NCI-H345 treated with DMSO at 0.1 percent for 48 hours (cell line): ENCODE measurements at regions not wholly inside any gene's neighbourhood (a gene's known extent, or its start where the extent isn't known, plus 50 kb on each side); places are given as distances from the start of the nearest gene placed in this dataset.
A peak's percentile ranks its signal among the peaks of the same experiment; 100 is the strongest.
"Not testable (repeated sequence)": the region's sequence is repeated elsewhere in the genome, so short reads cannot be mapped to it uniquely, and the experiment has no call there.

ENCODE experiments used
- DNase-seq: peaks from one replicate; lab custom pipeline; 2025; ENCODE audit not compliant: unreplicated experiment; lab: John Stamatoyannopoulos, UW

DNA sequence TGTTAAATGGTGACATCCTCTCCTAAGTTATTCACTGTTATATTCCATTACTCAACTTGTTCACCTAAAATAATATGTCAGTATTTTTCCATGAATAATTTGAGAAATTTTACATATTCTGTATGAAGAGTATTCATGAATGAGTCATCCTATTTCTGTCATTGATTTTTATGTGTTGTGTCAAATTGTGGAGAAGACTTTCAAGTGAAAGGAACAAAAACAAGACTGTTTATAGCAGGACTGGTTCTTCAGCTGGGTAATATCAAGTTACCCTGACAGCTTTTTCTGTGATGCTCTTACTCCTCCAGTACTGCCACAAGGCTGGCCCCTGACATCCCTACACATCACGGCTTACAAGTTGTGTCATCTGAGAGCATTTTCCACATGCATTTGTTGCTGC, 847.7 kb downstream of the NCAM2 start:
- DNase-seq: no peak

DNA sequence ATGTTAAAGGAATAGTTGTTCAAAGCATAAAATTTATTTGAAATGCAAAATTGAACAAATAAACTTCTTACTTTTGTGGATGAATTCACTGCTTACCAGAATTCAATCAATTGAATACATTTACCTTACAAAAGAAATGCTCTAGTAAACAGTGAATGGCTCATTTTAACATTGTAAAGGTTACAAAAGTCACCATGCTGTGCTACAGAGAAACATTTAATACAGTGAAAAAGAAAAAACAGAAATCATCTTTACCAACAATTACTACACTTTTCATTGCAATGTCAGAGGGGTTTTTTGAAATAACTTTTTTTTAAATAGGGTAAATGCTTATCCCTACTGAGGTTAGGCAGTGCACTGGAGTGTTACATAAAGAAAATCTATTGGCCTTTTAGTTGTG, 853.0 kb downstream of the NCAM2 start:
- DNase-seq: no peak

DNA sequence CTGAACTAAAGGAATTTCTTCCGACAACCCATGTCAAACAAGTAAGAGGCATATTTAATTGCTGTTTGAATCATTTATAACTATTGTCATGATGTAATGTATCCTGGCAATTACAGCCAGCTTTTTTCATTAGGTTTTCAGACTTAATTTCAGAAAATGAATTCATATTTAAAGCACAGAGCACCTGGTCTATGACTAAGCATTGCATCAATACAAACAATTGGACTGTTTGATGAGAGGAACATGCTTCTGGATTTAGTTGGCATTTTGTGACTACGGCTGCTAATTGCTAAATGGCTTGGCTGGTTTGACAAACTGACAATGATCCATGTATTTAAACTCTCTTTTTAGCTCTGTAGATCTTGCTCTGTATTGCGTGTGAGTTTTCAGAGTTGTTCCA, 853.4 kb downstream of the NCAM2 start:
- no peak for DNase-seq

DNA sequence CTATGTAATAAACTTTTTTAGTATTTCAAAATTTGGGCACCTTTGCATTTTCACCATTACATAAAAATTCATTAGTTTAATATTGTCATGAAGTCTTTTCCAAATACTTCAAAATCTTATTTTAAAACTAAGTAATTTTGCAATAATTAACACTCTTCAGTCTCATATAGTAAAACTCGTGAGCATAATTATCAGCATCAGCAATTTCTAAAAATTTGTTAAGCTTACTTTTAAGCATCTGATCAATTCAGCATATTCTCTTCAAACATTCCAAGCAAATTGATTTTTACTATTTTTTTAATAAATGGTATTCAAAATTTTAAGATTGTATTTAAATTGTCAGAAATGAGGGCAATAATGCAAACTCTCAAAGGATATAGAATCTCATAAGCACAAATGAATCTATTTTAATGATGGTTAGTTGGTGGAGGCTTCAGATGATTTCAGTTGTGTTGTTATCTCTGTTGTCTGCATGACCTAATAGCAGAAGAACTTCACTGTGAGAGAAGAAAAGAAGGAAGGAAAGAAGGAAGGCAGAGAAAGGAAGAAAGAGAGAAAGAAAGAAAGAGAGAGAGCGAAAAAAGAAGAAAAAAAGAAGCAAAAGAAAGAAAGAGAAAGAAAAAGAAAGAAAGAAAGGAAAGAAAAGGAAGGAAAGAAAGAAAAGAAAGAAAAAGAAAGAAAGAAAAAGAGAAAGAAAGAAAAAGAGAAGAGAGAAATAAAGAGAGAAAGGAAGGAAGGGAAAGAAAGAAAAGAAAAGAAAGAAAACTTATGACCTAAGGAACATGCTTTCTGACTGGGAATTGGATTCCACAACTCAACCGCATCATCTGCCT, 860.5 kb downstream of the NCAM2 start:
- DNase-seq: no peak

DNA sequence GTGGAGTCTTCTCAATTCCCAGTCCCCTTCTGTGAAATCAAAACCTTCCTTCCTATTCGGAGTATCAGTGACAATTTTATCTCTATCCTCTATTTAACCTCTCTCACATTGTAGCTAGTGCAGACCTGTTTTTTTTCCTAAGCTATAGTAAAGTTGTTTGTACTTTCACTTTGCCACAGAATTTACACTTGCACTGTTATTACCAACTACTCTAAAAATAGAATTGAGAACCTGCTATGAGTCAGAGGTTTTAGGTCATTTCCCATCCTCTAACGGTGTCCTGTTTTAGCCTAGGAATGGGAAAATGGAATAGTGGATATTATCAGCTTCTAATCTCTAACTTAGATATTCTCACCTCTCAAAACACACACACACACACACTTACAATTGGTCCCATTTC, 862.7 kb downstream of the NCAM2 start:
- DNase-seq: no peak

DNA sequence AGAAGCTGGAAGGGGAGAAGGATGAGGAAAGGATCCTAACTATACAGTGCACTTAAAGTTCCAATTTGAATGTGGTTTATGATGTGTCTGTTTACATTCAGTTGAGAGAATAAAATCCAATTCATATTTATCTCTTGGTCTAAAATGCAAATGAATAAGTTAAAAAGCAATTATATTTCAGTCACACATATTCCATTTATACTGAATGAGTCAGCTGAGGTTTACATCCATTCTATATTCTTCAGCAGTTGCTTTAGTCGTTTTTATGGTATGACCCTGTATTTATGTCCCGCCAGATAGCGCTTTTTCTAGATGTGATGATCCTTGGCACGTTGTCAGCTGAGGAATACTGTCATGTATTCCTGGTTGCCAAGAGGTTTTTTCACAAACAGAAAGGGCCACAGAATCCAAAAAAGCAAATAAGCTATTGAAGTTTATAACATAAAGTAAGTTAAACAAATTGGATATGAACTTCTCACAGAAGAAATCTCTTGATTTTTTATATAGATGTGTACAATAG, 866.2 kb downstream of the NCAM2 start:
- DNase-seq: no peak

DNA sequence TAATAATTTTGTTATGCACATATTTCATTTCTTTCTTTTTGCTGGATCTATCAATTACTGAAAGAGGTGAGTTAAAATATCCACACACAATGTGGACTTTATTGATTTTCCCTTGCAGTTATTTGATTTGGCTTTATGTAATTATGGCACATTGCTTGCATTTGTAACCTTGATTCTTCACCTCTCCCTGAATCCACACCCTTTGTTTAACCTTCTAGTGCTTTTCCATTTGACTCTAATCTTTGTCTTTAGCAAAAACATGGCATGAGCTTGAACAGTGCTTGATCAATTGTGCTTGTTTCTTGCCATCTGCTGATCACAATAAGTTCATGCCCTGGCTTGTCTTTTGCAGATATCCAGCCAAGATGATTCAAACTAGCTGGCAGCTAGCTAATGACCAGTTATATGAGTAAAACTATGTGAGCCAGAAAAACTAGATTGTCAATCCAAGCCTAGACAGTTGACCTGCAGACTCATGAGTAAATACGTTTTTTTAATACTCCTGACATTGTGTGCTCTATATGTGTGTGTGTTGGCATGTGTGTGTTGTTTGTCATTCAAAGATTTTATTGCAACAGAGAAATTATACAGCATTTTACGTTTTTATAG, 899.2 kb downstream of the NCAM2 start:
- no peak for DNase-seq

DNA sequence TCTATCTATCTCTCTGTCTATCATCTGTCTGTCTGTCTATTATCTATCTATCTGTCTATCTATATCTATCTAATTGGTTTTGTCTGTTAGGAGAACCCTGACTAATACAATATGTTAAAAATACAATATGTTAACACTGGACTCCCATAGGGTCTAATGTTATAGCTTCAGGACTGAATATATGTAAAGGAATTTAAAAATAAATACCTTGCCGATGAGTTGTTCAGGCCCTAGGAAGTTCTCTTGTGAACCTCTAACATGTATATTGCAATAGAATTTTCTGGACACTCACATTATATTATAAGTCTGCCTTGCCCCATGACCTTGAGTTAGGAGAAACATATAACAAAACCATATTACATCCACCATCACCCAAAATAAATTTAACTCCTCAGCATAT, 900.6 kb downstream of the NCAM2 start:
- DNase-seq: no peak

DNA sequence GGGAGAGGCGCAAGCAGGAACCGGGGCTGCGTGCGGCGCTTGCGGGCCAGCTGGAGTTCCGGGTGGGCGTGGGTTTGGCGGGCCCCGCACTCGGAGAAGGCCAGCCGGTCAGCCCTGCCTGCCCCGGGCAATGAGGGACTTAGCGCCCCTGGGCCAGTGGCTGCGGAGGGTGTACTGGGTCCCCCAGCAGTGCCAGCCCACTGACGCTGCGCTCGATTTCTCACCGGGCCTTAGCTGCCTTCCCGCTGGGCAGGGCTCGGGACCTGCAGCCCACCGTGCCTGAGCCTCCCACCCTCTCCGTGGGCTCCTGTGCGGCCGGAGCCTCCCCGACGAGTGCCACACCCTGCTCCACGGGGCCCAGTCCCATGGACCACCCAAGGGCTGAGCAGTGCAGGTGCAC, 904.2 kb downstream of the NCAM2 start:
- not testable (repeated sequence) for DNase-seq

DNA sequence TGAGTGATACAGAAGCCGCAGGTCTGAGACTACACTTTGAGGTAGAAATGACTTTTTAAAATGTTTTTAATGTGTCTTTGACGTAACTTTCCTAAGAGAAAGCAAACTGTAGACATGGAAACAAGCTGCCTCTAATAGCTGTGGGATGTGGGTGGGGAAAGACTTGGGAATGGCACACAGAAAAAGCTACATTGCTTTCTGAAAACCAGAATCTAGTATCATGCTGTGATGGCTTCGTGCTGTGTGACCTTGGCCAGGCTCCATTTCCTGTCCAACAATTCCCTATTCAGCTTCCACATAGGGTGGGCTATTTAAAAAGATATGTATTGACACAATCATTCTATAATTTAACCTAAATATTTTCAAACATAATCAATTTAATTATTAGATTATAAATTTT, 909.1 kb downstream of the NCAM2 start:
- no peak for DNase-seq

DNA sequence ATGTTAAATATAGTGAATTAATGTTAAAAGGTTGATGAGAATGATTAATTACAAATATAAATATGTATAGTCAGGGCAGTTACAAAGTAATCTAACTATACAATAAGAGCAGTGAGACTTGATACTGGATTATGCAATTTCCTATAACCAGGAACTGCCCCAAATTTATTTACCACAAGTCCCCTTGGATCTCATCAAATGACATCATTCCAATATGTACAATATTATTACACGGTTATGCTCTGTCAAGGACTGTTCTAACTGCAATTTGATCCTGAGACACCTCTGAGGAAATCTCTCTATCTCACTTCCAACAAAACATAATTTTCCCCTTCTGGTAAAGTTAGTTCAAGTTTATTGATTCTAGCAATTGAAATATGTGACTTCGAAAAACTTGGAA, 917.6 kb downstream of the NCAM2 start:
- no peak for DNase-seq

DNA sequence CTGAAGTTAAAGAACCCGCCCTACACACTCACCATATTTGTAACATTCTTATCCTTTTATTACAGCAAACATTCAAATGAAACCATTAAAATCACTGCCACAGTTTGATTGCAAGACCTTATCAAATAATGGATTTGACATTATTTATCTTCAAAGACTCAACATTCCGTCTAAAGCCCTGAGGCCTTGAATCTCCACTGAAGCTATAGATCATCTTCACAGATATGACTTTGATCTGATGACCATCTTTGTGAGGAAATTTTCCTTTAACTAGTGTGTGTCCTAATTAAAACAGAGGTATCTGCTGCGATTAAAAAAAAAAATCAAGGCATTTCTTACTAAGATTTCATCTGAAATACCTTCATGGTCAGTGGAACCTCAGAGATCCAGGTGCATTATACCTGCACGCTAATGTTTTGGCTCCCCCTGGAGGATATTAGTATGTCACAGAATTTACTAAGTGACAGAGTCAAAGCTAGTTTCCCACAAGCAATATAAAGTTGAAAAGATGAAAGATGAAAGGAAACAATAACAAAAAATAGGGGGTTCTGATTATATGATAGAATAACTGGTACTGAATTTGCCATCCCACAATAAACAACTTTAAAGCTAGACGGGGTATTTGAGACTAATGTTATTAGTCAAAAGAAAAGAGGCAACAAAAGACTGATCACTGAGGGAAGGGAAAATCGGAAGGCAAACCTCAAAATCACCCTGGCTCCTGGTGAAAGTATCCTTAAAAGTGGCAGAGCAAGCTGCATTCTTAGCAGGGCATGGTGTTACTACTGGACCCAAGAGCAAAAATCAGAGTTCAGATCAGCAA, 923.4 kb downstream of the NCAM2 start:
- peak; percentile 12 for DNase-seq

DNA sequence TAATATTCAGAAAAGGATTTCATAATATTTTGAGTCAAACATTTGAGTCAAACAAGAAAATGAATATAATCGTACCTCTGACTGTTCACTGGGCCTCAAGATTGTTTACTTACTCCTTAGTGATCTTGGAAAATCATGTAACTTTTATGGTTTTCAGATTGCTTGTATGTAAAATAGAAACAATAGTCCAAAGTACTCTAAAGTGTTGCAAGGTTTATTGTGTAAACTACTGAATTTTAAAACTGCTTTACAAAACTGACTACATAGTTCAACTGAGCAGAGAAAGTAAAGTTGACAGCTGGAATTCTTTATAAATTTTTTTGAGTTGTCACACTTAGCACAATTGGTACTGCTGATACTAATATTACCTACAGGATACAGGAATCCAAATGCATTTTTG, 931.0 kb downstream of the NCAM2 start:
- DNase-seq: no peak

DNA sequence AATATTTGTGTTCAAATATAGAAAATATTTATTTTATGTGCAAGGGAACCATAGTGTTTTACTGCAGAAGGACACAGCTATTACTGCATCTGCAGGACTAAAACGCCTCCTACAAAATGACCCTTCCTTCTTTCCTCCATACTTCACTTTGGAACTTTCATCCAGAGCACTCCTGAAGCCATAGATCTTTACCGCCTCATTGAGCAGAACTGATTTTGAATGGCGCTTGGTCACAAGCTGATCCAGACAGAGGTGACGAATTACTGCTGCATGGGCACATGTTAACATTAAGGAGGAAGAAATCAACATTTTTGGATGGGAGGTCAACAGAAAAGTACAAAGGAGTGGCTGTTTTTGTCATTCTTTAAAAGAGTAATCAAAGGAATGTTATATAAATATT, 931.6 kb downstream of the NCAM2 start:
- DNase-seq: no peak

DNA sequence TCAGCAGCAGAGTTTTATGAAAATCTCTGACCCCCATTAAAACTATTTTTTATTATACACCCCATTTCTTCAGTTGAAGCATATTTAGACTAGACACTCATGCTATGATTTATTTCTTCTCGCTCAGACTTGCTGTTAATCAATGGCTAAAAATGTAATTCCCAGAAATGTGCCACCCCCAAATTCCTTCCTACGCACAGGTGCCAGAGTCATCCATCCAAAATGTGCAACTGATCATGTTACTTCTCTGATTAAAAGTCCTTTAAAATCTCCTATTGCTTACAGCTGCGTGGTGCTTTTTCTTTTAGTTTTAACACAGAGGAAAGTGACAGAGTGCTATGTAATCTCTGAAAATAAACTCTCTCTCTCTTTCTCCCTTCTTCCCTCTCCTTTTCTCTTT, 954.4 kb downstream of the NCAM2 start:
- no peak for DNase-seq

DNA sequence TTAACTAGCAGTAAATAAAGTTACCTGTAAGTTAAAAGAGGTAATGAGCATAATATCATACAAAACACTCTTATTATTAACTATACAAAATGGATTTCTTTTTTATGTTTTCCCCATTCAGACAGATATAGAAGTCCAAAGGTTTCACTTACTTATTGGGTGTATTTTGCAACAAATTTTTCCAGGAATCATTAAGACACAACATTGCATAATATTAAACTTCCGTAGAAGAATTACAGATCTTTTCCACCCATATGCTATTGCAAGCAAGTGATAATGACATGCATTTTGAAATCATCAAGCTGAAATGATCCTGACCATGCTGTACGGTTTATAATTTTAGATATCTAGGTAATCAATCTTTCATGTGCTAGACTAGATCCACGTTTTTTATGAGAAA, 957.0 kb downstream of the NCAM2 start:
- DNase-seq: no peak

DNA sequence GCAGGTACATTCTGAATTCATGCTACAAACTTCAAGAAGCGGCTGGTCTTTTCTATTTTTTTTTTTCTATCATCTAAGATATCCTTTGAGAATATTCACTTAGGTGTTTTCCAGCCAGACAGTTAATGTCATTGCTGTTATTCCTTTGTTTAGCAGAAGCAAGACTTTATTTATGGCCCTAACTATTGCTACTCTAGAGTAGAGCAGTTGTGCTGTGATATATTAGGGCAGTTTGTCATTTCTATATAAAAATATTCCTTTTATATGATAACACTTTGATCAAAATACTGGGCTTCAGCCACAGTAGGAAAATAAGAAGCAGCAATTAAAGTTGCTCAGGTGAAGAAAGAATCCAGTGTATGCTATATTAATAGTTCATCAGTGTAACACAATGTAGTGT, 959.3 kb downstream of the NCAM2 start:
- no peak for DNase-seq

DNA sequence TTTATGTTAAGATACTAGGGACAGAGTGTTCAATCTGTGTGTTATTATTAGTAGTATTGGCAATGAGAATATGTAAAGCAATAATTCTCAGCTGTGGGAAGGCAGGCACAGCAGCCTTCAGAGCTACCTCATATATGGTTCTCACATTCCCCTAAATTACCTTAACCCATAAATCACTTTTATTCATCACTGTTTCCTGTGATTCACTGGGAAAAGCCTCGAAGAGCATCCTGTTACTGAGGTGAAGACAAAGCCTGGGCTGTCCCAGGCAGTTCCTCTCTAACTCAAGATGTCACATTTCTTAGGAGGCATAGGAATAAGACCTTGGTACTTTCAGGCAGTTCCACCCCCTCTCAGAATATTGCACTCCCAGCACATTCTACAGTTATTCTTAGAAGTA, 965.7 kb downstream of the NCAM2 start:
- no peak for DNase-seq

DNA sequence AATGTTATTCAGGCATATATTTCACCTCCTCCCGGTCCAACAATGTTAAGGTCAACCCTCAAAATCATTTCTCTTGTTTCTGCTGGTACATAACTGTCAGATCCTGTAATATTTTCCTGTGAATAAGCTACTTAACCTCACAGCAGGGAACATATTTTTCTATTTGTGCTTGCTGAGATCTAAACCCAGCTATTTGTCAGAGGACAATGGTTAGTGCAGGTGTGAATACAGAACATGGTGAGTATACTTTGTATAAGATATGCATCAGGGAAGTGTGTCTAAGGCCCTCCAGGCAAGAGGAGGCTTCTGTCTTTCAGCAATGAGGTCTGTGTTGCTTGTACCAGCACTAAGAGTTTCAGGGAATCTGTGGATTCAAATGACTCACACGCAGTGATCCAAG, 970.6 kb downstream of the NCAM2 start:
- peak; percentile 10 for DNase-seq

DNA sequence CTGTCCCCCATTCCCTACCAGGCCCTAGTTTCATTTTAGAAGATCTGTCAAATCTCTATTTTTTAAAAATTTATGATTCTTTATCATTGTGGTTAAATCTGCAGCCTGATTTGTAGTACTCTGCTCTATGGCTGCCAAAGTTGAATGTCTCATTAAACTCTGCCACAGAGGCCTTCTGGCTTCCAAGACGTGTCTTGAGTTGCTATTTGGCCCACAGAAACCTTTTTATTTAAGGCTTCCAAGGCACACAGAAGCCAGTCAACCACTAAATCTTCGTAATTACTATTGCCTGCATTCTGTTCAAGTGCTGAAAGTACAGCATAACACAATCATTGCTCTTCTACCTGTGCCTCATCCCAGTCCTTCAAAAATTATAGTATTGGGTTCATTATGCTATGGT, 971.0 kb downstream of the NCAM2 start:
- DNase-seq: no peak

DNA sequence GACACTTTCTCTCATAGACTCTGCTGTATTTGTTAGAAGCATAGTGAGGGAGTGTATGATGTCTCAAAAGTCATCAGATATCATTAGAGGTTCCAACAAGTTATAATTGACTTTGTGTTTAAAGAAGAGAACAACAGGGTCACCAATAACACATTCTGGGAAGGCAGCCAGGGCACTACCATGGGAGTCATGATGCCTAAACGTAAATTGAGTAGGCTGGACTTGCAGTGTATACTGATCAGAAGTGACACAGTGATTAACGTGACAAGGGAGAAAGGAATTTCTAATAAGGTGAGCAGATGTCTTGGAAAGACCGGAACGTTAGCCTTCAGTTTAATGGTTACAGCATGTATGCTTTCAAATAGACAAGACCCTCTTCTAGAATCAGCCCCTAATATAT, 973.2 kb downstream of the NCAM2 start:
- DNase-seq: no peak

DNA sequence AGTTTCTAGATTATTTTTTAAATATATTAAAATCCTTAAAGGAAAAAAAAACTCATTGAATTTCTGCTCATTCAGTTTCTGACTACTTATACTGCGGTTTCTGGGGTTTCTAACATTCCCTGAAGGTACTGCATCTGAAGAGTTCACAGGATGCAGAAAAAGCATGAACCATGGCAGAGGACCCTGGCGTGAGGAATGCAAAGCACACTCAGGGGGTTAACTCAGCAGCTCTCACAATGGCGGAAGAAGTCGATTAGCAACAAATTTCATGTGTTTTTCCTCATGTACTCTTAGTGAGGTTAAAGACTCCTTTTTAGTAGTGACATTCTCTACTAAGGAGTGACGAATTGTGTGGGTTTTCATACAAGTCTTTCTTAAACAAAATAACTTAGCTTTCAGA, 975.6 kb downstream of the NCAM2 start:
- no peak for DNase-seq
